GM18868 (cell line): ENCODE measurements at regions not wholly inside any gene's neighbourhood (a gene's known extent, or its start where the extent isn't known, plus 50 kb on each side); places are given as distances from the start of the nearest gene placed in this dataset.
"Not testable (repeated sequence)": the region's sequence is repeated elsewhere in the genome, so short reads cannot be mapped to it uniquely, and the experiment has no call there.

Experiments
- ATAC-seq: cut with Tn5 transposase; IDR thresholded peaks from one replicate; pipeline ENCODE4 v1.9.1; 2021; ENCODE audit warnings: mild to moderate bottlenecking, moderate library complexity; ENCODE audit not compliant: unreplicated experiment

- ATAC-seq, result no peak
Observed at GRCh38 chr11:112533682-112534081, 273.0 kb upstream of the PLET1 start.

GRCh38 chr11:112534208-112534607 lies 273.5 kb upstream of the PLET1 start:
- ATAC-seq, result no peak

GRCh38 chr11:112537026-112537425 lies 276.4 kb upstream of the PLET1 start:
- ATAC-seq, result no peak

GRCh38 chr11:112537846-112538330 lies 277.2 kb upstream of the PLET1 start:
- no peak for ATAC-seq

GRCh38 chr11:112538534-112539280 lies 278.0 kb upstream of the PLET1 start:
- no peak for ATAC-seq

- ATAC-seq, result not testable (repeated sequence)
Observed at GRCh38 chr11:112539281-112539555, 278.6 kb upstream of the PLET1 start.

- no peak for ATAC-seq
Observed at GRCh38 chr11:112539741-112540140, 279.1 kb upstream of the PLET1 start.

- ATAC-seq, result no peak
Observed at GRCh38 chr11:112540261-112540660, 279.6 kb upstream of the PLET1 start.

GRCh38 chr11:112541140-112542046 lies 280.7 kb upstream of the PLET1 start:
- ATAC-seq, result no peak

GRCh38 chr11:112542479-112542878 lies 281.8 kb upstream of the PLET1 start:
- ATAC-seq, result no peak

- no peak for ATAC-seq
Observed at GRCh38 chr11:112543390-112543789, 282.7 kb upstream of the PLET1 start.

- no peak for ATAC-seq
Observed at GRCh38 chr11:112548641-112549040, 288.0 kb upstream of the PLET1 start.

- ATAC-seq, result no peak
Observed at GRCh38 chr11:112553205-112553731, 292.6 kb upstream of the PLET1 start.

- ATAC-seq, result no peak
Observed at GRCh38 chr11:112554586-112554985, 293.9 kb upstream of the PLET1 start.

GRCh38 chr11:112555491-112556364 lies 295.1 kb upstream of the PLET1 start:
- peak; percentile 77 for ATAC-seq

GRCh38 chr11:112558691-112559090 lies 298.0 kb upstream of the PLET1 start:
- ATAC-seq, result no peak

GRCh38 chr11:112563808-112564207 lies 303.1 kb upstream of the PLET1 start:
- no peak for ATAC-seq

- ATAC-seq, result no peak
Observed at GRCh38 chr11:112564228-112564955, 303.7 kb upstream of the PLET1 start.

- ATAC-seq, result no peak
Observed at GRCh38 chr11:112565551-112565950, 304.9 kb upstream of the PLET1 start.

- ATAC-seq, result no peak
Observed at GRCh38 chr11:112566124-112566523, 305.5 kb upstream of the PLET1 start.
